ENCODE measurements at regions not wholly inside any gene's neighbourhood (a gene's known extent, or its start where the extent isn't known, plus 50 kb on each side); places are given as distances from the start of the nearest gene placed in this dataset.

GRCh38 chr5:152260940-152261339 lies 144.1 kb downstream of the NMUR2 start:
- TF ChIP-seq EP300 (IDR thresholded peaks at IDR 0.05; ENCODE audit: low read depth) (no peak), CTCF (IDR thresholded peaks at IDR 0.05) (no peak), POLR2A (IDR thresholded peaks at IDR 0.05) (no peak), POLR2AphosphoS5 (IDR thresholded peaks at IDR 0.05) (no peak)
